ENCODE measurements at regions not wholly inside any gene's neighbourhood (a gene's known extent, or its start where the extent isn't known, plus 50 kb on each side); places are given as distances from the start of the nearest gene placed in this dataset.

DNA sequence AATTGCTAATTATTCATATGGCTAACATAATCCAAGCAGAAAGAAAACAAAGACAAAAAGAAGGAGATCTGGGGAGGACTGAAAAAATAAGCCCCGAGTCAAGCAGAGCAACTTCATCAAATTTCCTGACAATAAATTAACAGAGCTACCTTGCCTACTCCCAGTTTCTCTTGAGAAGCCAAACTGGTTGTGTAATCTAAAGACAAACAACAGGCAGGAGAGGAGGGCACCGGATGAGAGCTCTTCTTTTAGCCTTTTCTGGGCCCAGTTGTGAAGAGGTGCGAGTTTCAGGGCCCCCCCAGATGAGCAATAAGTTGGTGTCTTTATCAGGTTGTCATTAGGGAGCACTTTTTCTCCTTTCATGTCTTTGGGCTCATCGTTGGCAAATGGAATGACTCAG, 197.1 kb upstream of the PCSK2 start:
- TF ChIP-seq, protein P1, sequence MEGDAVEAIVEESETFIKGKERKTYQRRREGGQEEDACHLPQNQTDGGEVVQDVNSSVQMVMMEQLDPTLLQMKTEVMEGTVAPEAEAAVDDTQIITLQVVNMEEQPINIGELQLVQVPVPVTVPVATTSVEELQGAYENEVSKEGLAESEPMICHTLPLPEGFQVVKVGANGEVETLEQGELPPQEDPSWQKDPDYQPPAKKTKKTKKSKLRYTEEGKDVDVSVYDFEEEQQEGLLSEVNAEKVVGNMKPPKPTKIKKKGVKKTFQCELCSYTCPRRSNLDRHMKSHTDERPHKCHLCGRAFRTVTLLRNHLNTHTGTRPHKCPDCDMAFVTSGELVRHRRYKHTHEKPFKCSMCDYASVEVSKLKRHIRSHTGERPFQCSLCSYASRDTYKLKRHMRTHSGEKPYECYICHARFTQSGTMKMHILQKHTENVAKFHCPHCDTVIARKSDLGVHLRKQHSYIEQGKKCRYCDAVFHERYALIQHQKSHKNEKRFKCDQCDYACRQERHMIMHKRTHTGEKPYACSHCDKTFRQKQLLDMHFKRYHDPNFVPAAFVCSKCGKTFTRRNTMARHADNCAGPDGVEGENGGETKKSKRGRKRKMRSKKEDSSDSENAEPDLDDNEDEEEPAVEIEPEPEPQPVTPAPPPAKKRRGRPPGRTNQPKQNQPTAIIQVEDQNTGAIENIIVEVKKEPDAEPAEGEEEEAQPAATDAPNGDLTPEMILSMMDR (optimal IDR thresholded peaks at IDR 0.05 in 1 of 3, IDR thresholded peaks at IDR 0.05 in 1 of 3, conservative IDR thresholded peaks at IDR 0.05 in 1 of 3; ENCODE audit: extremely low read depth in 1 of 3, insufficient read depth in 2 of 3, low read length in 3 of 3), result no peak
- no peak for TF ChIP-seq EZH2 (IDR thresholded peaks at IDR 0.05; ENCODE audit: low read length)
- Histone ChIP-seq H3K9me3 (ENCODE audit: control insufficient read depth, low read depth, low read length) (no peaks in the 10 kb centered on the region), H3K27me3 (ENCODE audit: control insufficient read depth, extremely low read depth, insufficient read depth, low read length) (no peaks in the 10 kb centered on the region), H3K4me2 (ENCODE audit: control insufficient read depth, extremely low read depth, insufficient read depth, low read depth, low read length) (no peak overlapping the region), H3K36me3 (ENCODE audit: control insufficient read depth in 2 of 2, extremely low read depth in 1 of 2, insufficient read depth in 2 of 2, low read length in 2 of 2) (no peaks in the 10 kb centered on the region), H3K4me1 (ENCODE audit: control insufficient read depth, extremely low read depth, insufficient read depth, low read length) (no peaks in the 10 kb centered on the region), H2AFZ (ENCODE audit: control insufficient read depth, low read length) (no peak overlapping the region), H4K20me1 (ENCODE audit: control insufficient read depth, extremely low read depth, insufficient read depth, low read length) (no peaks in the 10 kb centered on the region), H3K9me1 (ENCODE audit: control insufficient read depth, extremely low read depth, insufficient read depth, low read length) (no peaks in the 10 kb centered on the region), H3K9ac (ENCODE audit: control insufficient read depth, extremely low read depth, insufficient read depth, low read length) (no peak overlapping the region), H3K4me3 (ENCODE audit: control insufficient read depth in 2 of 3, extremely low read depth in 1 of 3, insufficient read depth in 2 of 3, low read depth in 1 of 3, low read length in 3 of 3) (no peak overlapping the region), H3K79me2 (ENCODE audit: control insufficient read depth, insufficient read depth, low read length) (no peaks in the 10 kb centered on the region), H3K27ac (ENCODE audit: control insufficient read depth, insufficient read depth, low read length) (no peak overlapping the region)
- FAIRE-seq, result no peak
- DNase-seq (ENCODE audit: low read depth, low spot score), result no peak
- dilution Hi-C loops (cut with MboI; ENCODE audit: extremely low pct_ligation_motif_present, low sequenced_read_pairs), result no loop called here

DNA sequence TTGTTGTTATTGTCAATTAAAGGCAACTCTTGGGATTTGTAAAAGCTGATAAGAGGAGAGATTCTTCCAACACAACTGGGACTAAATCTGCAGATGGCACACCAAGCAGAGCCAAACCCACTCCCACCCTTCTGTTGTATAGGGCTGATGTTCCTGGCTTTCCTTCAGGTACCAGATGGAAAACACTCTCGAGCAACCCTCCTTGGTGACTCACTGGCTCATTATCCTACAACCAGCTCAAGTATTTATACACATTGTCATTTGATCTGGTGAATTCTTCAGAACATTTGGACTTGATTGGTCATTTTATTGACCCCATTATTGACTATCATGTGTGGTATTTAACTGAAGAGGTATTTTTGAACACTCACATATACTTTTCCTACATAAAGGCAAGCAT, 190.3 kb upstream of the PCSK2 start:
- H3K9me3 ChIP-seq (ENCODE audit: control insufficient read depth, low read depth, low read length), result no peaks in the 10 kb centered on the region
- no peaks in the 10 kb centered on the region for H3K9me1 ChIP-seq (ENCODE audit: control insufficient read depth, extremely low read depth, insufficient read depth, low read length)
- H3K4me3 ChIP-seq (ENCODE audit: control insufficient read depth in 2 of 3, extremely low read depth in 1 of 3, insufficient read depth in 2 of 3, low read depth in 1 of 3, low read length in 3 of 3), result no peak overlapping the region
- H3K9ac ChIP-seq (ENCODE audit: control insufficient read depth, extremely low read depth, insufficient read depth, low read length), result no peak overlapping the region
- H4K20me1 ChIP-seq (ENCODE audit: control insufficient read depth, extremely low read depth, insufficient read depth, low read length), result no peaks in the 10 kb centered on the region
- no peak overlapping the region for H3K27ac ChIP-seq (ENCODE audit: control insufficient read depth, insufficient read depth, low read length)
- no peak overlapping the region for H2AFZ ChIP-seq (ENCODE audit: control insufficient read depth, low read length)
- TF ChIP-seq, protein P1 (optimal IDR thresholded peaks at IDR 0.05 in 1 of 3, IDR thresholded peaks at IDR 0.05 in 1 of 3, conservative IDR thresholded peaks at IDR 0.05 in 1 of 3; ENCODE audit: extremely low read depth in 1 of 3, insufficient read depth in 2 of 3, low read length in 3 of 3), result no peak
- TF ChIP-seq EZH2 (IDR thresholded peaks at IDR 0.05; ENCODE audit: low read length), result no peak
- no peaks in the 10 kb centered on the region for H3K4me1 ChIP-seq (ENCODE audit: control insufficient read depth, extremely low read depth, insufficient read depth, low read length)
- dilution Hi-C loops (cut with MboI; ENCODE audit: extremely low pct_ligation_motif_present, low sequenced_read_pairs), result no loop called here
- no peak for DNase-seq (ENCODE audit: low read depth, low spot score)
- H3K79me2 ChIP-seq (ENCODE audit: control insufficient read depth, insufficient read depth, low read length), result no peaks in the 10 kb centered on the region
- H3K4me2 ChIP-seq (ENCODE audit: control insufficient read depth, extremely low read depth, insufficient read depth, low read depth, low read length), result no peak overlapping the region
- no peaks in the 10 kb centered on the region for H3K36me3 ChIP-seq (ENCODE audit: control insufficient read depth in 2 of 2, extremely low read depth in 1 of 2, insufficient read depth in 2 of 2, low read length in 2 of 2)
- no peaks in the 10 kb centered on the region for H3K27me3 ChIP-seq (ENCODE audit: control insufficient read depth, extremely low read depth, insufficient read depth, low read length)
- no peak for FAIRE-seq

Measured in keratinocyte (primary cell).